K562 (cell line): ENCODE measurements at regions not wholly inside any gene's neighbourhood (a gene's known extent, or its start where the extent isn't known, plus 50 kb on each side); places are given as distances from the start of the nearest gene placed in this dataset.

Experiments used
- ATAC-seq: fragments of 200-7000 bp; cut with Tn5 transposase; 3 replicates; pipeline ENCODE4 v1.9.1; 2020; ENCODE audit warnings: moderate library complexity
- BruUV-seq: library from RNA; stranded (reverse); fragments of 400-500 nt; replicated peaks from 2 replicates; lab custom pipeline; 2021; lab: Mats Ljungman, UMichigan
- CTCF ChIA-PET: fragments of 300-600 bp; formaldehyde crosslinking; extraction: SDS; loops from one replicate; lab custom pipeline; 2021; ENCODE audit warnings: low intra/inter-chr PET ratio; lab: Yijun Ruan, JAX
- POLR2A ChIA-PET: fragments of 300-600, 350-650 bp; sonication (Branson Sonifier 250); formaldehyde crosslinking; extraction: SDS; loops from one replicate; lab custom pipeline; 2021; ENCODE audit warnings: antibody characterized with exemption, inconsistent platforms; lab: Yijun Ruan, JAX
- DNase-seq, 4 experiments: peaks; one replicate each; pipeline versions ENCODE4 v3.0.0 to v3.0.0-alpha.2; 2011 to 2018; ENCODE audit warnings: low spot score in 3 of 4, mixed read lengths in 3 of 4; ENCODE audit errors: extremely low read depth in 1 of 4
- FAIRE-seq: peaks from 2 replicates; lab custom pipeline; 2011; peaks lifted over from hg19 to GRCh38; lab: Jason Lieb, UNC
- H2AFZ ChIP-seq: 2 replicates; pipeline ENCODE4 v1.6.0; 2011; ENCODE audit warnings: low read depth, low read length, control low read depth, inconsistent platforms
- H3K27ac ChIP-seq: fragments of 200-600 bp; 3 replicates; pipeline ENCODE4 v1.8.0; 2011; ENCODE audit warnings: low read depth, mild to moderate bottlenecking, control low read depth, inconsistent platforms, low read length, moderate library complexity, mixed read lengths; ENCODE audit errors: extremely low read depth
- H3K27me3 ChIP-seq, 2 experiments: fragments of 300-600 bp in 1 of 2; 2 replicates in 1 of 2; 3 replicates in 1 of 2; pipeline versions ENCODE4 v1.6.0 to v1.8.0; 2011; ENCODE audit warnings: inconsistent platforms in 2 of 2, low read length in 2 of 2, mild to moderate bottlenecking in 1 of 2, mixed read lengths in 1 of 2, moderate library complexity in 1 of 2; ENCODE audit not compliant: control insufficient read depth in 2 of 2, insufficient read depth in 2 of 2
- H3K36me3 ChIP-seq: fragments of 300-600 bp; 3 replicates; pipeline ENCODE4 v1.8.0; 2011; ENCODE audit warnings: mild to moderate bottlenecking, low read length, inconsistent platforms; ENCODE audit not compliant: control insufficient read depth, insufficient read depth
- H3K4me1 ChIP-seq, 2 experiments: fragments of 200-600 bp in 1 of 2; replicated peaks in 1 of 2; 2 replicates in 1 of 2; 3 replicates in 1 of 2; pipeline versions ENCODE4 v1.5.1 to v1.8.0; 2011; ENCODE audit warnings: inconsistent platforms in 2 of 2, low read length in 2 of 2, mild to moderate bottlenecking in 1 of 2, mixed read lengths in 1 of 2, moderate library complexity in 1 of 2; ENCODE audit not compliant: control insufficient read depth in 2 of 2, insufficient read depth in 2 of 2
- H3K4me2 ChIP-seq: 2 replicates; pipeline ENCODE4 v1.6.1; 2011; ENCODE audit warnings: low read length, control low read depth, inconsistent platforms, mixed read lengths; ENCODE audit not compliant: insufficient read depth
- H3K4me3 ChIP-seq: fragments of 200-600 bp; sonication (generic), shearing (Covaris generic); 2 replicates; pipeline ENCODE4 v1.5.1; 2016; ENCODE audit warnings: control low read depth, inconsistent platforms
- H3K79me2 ChIP-seq: fragments of 200-600 bp; 3 replicates; pipeline ENCODE4 v1.8.0; 2011; ENCODE audit warnings: low read length, inconsistent platforms; ENCODE audit not compliant: control insufficient read depth, insufficient read depth
- H3K9ac ChIP-seq, 2 experiments: 2 replicates each; pipeline versions ENCODE4 v1.6.0 to v1.6.1; 2011; ENCODE audit warnings: low read depth in 2 of 2, low read length in 2 of 2, control low read depth in 1 of 2, inconsistent platforms in 1 of 2, mild to moderate bottlenecking in 1 of 2, mixed read lengths in 1 of 2; ENCODE audit not compliant: insufficient read depth in 1 of 2
- H3K9me1 ChIP-seq: one replicate; pipeline ENCODE4 v1.6.0; 2011; ENCODE audit warnings: inconsistent platforms, mild to moderate bottlenecking, low read length, moderate library complexity; ENCODE audit not compliant: control insufficient read depth, insufficient read depth
- H3K9me3 ChIP-seq: replicated peaks from 2 replicates; pipeline ENCODE4 v1.5.1; 2011; ENCODE audit warnings: low read depth, low read length, inconsistent platforms; ENCODE audit not compliant: control insufficient read depth, insufficient read depth
- H4K20me1 ChIP-seq: replicated peaks from 2 replicates; pipeline ENCODE4 v1.6.1; 2011; ENCODE audit warnings: low read length, inconsistent platforms, mixed read lengths; ENCODE audit not compliant: control insufficient read depth, insufficient read depth
- ATF7 ChIP-seq: fragments of 450-650 bp; IDR thresholded peaks from 2 replicates; pipeline ENCODE4 v1.7.1; 2014; ENCODE audit warnings: mild to moderate bottlenecking, moderate library complexity
- EGR1 ChIP-seq: fragments of 450-650 bp; conservative IDR thresholded peaks from 2 replicates; pipeline ENCODE4 v1.6.1; 2017; ENCODE audit warnings: mild to moderate bottlenecking
- ID3 ChIP-seq, 2 experiments: fragments of 250-450 bp in 1 of 2; fragments of 450-650 bp in 1 of 2; sonication (Bioruptor Pico) in 1 of 2; IDR thresholded peaks; 2 replicates each; pipeline versions ENCODE4 v1.6.1 to v1.8.0; 2016 to 2021; ENCODE audit warnings: mild to moderate bottlenecking in 2 of 2, moderate library complexity in 2 of 2, missing compliant biosample characterization in 1 of 2, missing genetic modification characterization in 1 of 2
- NCOA6 ChIP-seq: fragments of 450-650 bp; IDR thresholded peaks from 2 replicates; pipeline ENCODE4 v1.6.1; 2017; ENCODE audit warnings: mild to moderate bottlenecking
- ZNF592 ChIP-seq: fragments of 450-650 bp; IDR thresholded peaks from 2 replicates; pipeline ENCODE4 v1.6.1; 2017; ENCODE audit warnings: antibody characterized with exemption, mild to moderate bottlenecking
- WGBS: fragments of 100-300 bp; shearing (Covaris generic); methylation state at CpG from one replicate; pipeline ENCODE4 v1.1.6; 2016; ENCODE audit warnings: low coverage, mixed read lengths; ENCODE audit not compliant: insufficient coverage; ENCODE audit errors: missing lambda C conversion rate; 5-methylcytosine and 5-hydroxymethylcytosine counted together
- in situ Hi-C: fragments of 300-500 bp; cut with MboI; formaldehyde crosslinking; loops from 4 replicates; pipeline ENCODE4 v1.15.0; 2018; ENCODE audit warnings: inconsistent platforms, mixed read lengths
- intact Hi-C: fragments of 100-400 bp; cut with micrococcal nuclease; formaldehyde crosslinking; loops from 2 replicates; pipeline ENCODE4 v1.14.2; 2022

- H3K27ac ChIP-seq, result no peak overlapping the region
- CTCF ChIA-PET, result no interaction called here
- no peaks in the 10 kb centered on the region for H3K4me1 ChIP-seq
- no peaks in the 10 kb centered on the region for H3K36me3 ChIP-seq
- TF ChIP-seq NCOA6 (no peak), EGR1 (no peak), ATF7 (no peak), ID3 (CRISPR knock-in tag; IDR thresholded peaks at IDR 0.05) (no peak), ID3 (tag; IDR thresholded peaks at IDR 0.05) (no peak), ZNF592 (no peak)
- TF ChIP-seq, all 486 proteins: peak for 0
- WGBS, result 0% methylated on average over 2 of the region's 2 CpGs
- H2AFZ ChIP-seq, result no peak overlapping the region
- H3K9ac ChIP-seq, result no peak overlapping the region
- no peak overlapping the region for H3K4me3 ChIP-seq
- BruUV-seq, result no TSS peak
- H3K9me1 ChIP-seq, result no peaks in the 10 kb centered on the region
- no peak for ATAC-seq
- no peaks in the 10 kb centered on the region for H4K20me1 ChIP-seq
- in situ Hi-C loops (no loop called here), intact Hi-C loops (no loop called here)
- H3K27me3 ChIP-seq, result no peaks in the 10 kb centered on the region
- no peak overlapping the region for H3K4me2 ChIP-seq
- no peaks in the 10 kb centered on the region for H3K79me2 ChIP-seq
- no peak for DNase-seq
- POLR2A ChIA-PET, result no interaction called here
- FAIRE-seq, result no peak
- no peaks in the 10 kb centered on the region for H3K9me3 ChIP-seq
Measured at GRCh38 chr18:70620837-70621612, 332.2 kb downstream of the SOCS6 start.
